Neutrophil (primary cell): ENCODE measurements at regions not wholly inside any gene's neighbourhood (a gene's known extent, or its start where the extent isn't known, plus 50 kb on each side); places are given as distances from the start of the nearest gene placed in this dataset.

Experiments used
- H3K27ac ChIP-seq: fragments of 200-600 bp; sonication (generic); 2 replicates; pipeline ENCODE4 v1.5.1; 2016; ENCODE audit warnings: mild to moderate bottlenecking, moderate library complexity
- H3K27me3 ChIP-seq: fragments of 200-600 bp; sonication (generic); 2 replicates; pipeline ENCODE4 v1.6.0; 2016; ENCODE audit warnings: mild to moderate bottlenecking
- H3K36me3 ChIP-seq: fragments of 200-600 bp; sonication (generic); 2 replicates; pipeline ENCODE4 v1.5.1; 2017
- H3K4me1 ChIP-seq, 2 experiments: fragments of 200-600 bp in 1 of 2; sonication (generic) in 1 of 2; 1 replicate in 1 of 2; 2 replicates in 1 of 2; pipeline versions ENCODE4 v1.5.1 to v1.6.1; 2013 to 2016; ENCODE audit warnings: low read depth in 1 of 2, low read length in 1 of 2, mild to moderate bottlenecking in 1 of 2, moderate library complexity in 1 of 2; ENCODE audit not compliant: control insufficient read depth in 1 of 2, insufficient read depth in 1 of 2
- H3K4me3 ChIP-seq, 2 experiments: fragments of 200-600 bp in 1 of 2; sonication (generic) in 1 of 2; 1 replicate in 1 of 2; 2 replicates in 1 of 2; pipeline ENCODE4 v1.5.1; 2013 to 2016; ENCODE audit warnings: low read depth in 1 of 2, low read length in 1 of 2, mild to moderate bottlenecking in 1 of 2, moderate library complexity in 1 of 2
- H3K9me3 ChIP-seq: fragments of 200-600 bp; sonication (generic); 2 replicates; pipeline ENCODE4 v1.5.1; 2016
- TF ChIP-seq, protein P1 (sequence below): fragments of 200-600 bp; sonication (generic); IDR thresholded peaks from 2 replicates; pipeline ENCODE4 v1.5.1; 2016; ENCODE audit warnings: antibody characterized with exemption

DNA sequence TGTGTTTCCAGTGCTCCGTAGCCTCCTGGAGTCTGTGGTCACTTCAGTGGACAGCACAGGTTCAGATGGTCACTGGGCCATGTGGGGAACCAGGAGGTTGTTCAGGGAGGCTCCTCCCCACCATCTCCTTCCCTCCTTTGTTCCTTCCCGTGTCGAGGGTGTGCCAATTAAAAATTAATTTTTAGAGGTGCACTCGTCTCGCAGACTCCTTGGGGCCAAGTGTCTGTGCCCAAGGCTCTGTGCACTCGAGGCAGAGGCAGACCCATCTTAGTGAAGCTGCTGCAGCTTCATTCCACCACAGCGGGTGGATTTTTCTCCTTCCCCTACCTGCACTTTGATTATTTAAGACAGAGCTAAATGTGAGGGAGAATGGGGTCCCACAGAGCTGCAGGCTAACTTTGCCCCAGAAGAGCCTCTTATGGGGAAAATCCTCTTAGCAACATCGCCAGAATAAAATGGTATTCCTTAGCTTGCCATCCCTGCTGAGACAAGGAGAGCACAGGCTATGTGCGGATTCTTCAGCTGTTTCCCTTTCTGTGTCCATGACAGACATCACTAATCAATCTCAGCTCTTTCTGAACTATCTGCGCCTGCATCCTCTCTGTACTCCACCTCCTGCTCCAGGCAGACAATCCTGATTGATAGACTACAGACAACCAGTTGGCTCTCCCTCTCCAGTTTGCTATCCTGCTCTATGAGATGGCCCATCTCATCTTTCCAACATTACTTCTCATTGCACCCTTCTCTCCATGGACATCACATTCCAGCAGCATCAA is 159.5 kb downstream of the VRK1 start:
- Histone ChIP-seq H3K4me1 (peaks cover 21 to 25% of the 10 kb centered on the region in 2 experiments), H3K9me3 (no peaks in the 10 kb centered on the region), H3K4me3 (no peak overlapping the region), H3K27ac (no peak overlapping the region), H3K36me3 (no peaks in the 10 kb centered on the region), H3K27me3 (no peaks in the 10 kb centered on the region)
- TF ChIP-seq, protein P1, sequence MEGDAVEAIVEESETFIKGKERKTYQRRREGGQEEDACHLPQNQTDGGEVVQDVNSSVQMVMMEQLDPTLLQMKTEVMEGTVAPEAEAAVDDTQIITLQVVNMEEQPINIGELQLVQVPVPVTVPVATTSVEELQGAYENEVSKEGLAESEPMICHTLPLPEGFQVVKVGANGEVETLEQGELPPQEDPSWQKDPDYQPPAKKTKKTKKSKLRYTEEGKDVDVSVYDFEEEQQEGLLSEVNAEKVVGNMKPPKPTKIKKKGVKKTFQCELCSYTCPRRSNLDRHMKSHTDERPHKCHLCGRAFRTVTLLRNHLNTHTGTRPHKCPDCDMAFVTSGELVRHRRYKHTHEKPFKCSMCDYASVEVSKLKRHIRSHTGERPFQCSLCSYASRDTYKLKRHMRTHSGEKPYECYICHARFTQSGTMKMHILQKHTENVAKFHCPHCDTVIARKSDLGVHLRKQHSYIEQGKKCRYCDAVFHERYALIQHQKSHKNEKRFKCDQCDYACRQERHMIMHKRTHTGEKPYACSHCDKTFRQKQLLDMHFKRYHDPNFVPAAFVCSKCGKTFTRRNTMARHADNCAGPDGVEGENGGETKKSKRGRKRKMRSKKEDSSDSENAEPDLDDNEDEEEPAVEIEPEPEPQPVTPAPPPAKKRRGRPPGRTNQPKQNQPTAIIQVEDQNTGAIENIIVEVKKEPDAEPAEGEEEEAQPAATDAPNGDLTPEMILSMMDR = no peak

DNA sequence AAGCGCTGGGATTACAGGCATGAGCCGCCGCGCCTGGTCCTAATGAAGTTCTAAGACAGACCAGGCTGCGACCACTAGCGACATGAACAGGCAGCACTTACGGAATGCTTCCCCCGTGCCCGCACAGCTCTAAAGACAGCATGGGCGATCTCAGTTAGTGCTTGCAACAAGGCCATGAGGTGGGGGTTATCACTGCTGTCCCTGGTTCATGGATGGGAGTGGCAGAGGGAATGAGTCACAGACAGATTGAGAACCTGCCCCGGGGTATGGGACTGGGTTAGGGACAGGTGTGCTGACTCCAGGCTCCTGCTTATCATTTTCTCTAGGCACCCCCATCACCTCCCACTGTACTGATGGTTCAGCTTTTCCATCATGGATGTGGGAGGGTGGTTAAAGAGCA is 160.9 kb downstream of the VRK1 start:
- H3K36me3 ChIP-seq = no peaks in the 10 kb centered on the region
- H3K4me1 ChIP-seq = peaks cover 35 to 39% of the 10 kb centered on the region in 2 experiments
- H3K9me3 ChIP-seq = no peaks in the 10 kb centered on the region
- no peak overlapping the region for H3K4me3 ChIP-seq
- no peaks in the 10 kb centered on the region for H3K27me3 ChIP-seq
- TF ChIP-seq, protein P1 = no peak
- H3K27ac ChIP-seq = no peak overlapping the region

DNA sequence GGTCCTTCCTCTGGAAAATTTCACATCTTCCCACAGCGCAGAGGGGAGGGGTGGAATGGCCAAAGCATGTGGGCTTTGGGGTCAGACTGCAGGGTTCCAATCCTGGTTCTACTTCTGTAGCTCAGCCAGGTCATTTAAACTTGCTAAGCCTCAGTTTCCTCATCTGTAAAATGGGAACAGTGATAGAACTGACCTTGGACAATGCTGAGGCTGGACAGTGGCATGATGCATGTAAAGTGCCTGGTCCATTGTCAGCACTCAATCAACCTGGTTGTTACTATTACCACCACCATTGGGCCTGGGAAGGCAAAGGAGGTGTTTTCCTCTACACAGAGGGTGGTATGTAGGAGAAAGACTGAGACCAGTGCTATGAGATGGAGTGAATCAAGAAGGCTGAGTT is 162.8 kb downstream of the VRK1 start:
- H3K9me3 ChIP-seq = no peaks in the 10 kb centered on the region
- peaks cover 48 to 53% of the 10 kb centered on the region in 2 experiments for H3K4me1 ChIP-seq
- H3K27me3 ChIP-seq = no peaks in the 10 kb centered on the region
- H3K27ac ChIP-seq = peak overlapping the region; percentile 93
- no peaks in the 10 kb centered on the region for H3K36me3 ChIP-seq
- no peak overlapping the region for H3K4me3 ChIP-seq
- TF ChIP-seq, protein P1 = no peak

DNA sequence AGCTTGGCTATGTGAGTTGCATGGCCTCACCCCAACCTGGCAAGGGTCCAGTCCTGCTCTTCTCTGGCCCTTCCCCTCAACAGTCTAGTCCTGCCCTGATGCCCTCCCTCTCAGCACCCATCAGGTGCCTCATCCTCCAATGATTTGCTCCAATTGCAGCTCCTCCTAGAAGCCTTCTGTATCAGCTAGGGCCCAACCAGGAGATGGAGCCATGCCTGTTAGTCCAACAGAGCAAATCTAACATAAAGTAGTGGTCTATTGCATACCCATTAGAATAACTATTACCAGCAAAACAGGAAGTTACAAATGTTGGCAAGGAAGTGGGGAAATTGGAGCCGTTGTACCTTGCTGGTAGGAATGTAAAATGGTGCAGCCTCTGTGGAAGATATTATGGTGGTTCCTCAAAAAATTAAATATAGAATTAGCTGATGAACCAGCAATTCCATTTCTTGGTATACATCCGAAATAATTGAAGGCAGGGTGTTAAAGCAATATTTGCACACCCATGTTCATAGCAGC is 163.5 kb downstream of the VRK1 start:
- H3K4me3 ChIP-seq = peak overlapping the region in 1 of 2 experiments; percentile 46
- TF ChIP-seq, protein P1 = no peak
- peaks cover 48 to 53% of the 10 kb centered on the region in 2 experiments for H3K4me1 ChIP-seq

DNA sequence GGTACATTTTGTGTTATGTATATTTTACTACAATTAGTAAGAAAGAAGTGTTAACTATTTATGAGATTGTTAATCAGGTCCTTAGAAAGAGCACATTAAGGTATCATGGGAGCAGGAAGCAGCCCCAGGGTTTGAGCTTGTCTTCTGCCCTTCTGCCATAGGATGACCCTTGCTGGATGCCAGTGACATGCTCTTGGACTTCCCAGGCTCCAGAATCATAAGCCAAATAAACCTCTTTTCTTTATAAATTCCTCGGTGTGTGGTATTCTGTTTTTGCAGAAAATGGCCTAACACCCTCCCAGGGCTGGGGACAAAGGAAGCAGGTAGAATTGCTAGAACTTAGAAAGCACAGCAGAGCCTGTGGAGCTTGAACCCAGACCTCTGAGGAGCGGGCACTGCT is 164.7 kb downstream of the VRK1 start:
- H3K27me3 ChIP-seq = no peaks in the 10 kb centered on the region
- TF ChIP-seq, protein P1 = no peak
- no peaks in the 10 kb centered on the region for H3K36me3 ChIP-seq
- H3K9me3 ChIP-seq = no peaks in the 10 kb centered on the region
- peak overlapping the region; percentile 46 to 52 for H3K4me3 ChIP-seq
- H3K4me1 ChIP-seq = peaks cover 48 to 53% of the 10 kb centered on the region in 2 experiments
- peak overlapping the region; percentile 93 for H3K27ac ChIP-seq

More for the DNA sequence above, 163.5 kb downstream of the VRK1 start:
- no peaks in the 10 kb centered on the region for H3K9me3 ChIP-seq
- peak overlapping the region; percentile 93 for H3K27ac ChIP-seq
- no peaks in the 10 kb centered on the region for H3K27me3 ChIP-seq
- no peaks in the 10 kb centered on the region for H3K36me3 ChIP-seq
